8988T (cell line): ENCODE measurements at regions not wholly inside any gene's neighbourhood (a gene's known extent, or its start where the extent isn't known, plus 50 kb on each side); places are given as distances from the start of the nearest gene placed in this dataset.
A peak's percentile ranks its signal among the peaks of the same experiment; 100 is the strongest.

ENCODE experiments used
- DNase-seq: peaks from one replicate; pipeline ENCODE4 v3.0.0; 2011

GRCh38 chr18:2087877-2088673 is 483.2 kb downstream of the METTL4 start:
- no peak for DNase-seq

GRCh38 chr18:2089396-2089795 is 481.9 kb downstream of the METTL4 start:
- DNase-seq, result no peak

GRCh38 chr18:2091937-2092336 is 479.4 kb downstream of the METTL4 start:
- no peak for DNase-seq

GRCh38 chr18:2096551-2096950 is 474.8 kb downstream of the METTL4 start:
- no peak for DNase-seq

- DNase-seq, result no peak
Observed at GRCh38 chr18:2100694-2101213, 470.6 kb downstream of the METTL4 start.

- DNase-seq, result no peak
Observed at GRCh38 chr18:2102022-2102421, 469.3 kb downstream of the METTL4 start.

- no peak for DNase-seq
Observed at GRCh38 chr18:2103299-2103698, 468.0 kb downstream of the METTL4 start.

- DNase-seq, result peak; percentile 42
Observed at GRCh38 chr18:2104620-2105462, 466.5 kb downstream of the METTL4 start.

- DNase-seq, result no peak
Observed at GRCh38 chr18:2108591-2108990, 462.7 kb downstream of the METTL4 start.

- DNase-seq, result no peak
Observed at GRCh38 chr18:2111456-2111855, 459.8 kb downstream of the METTL4 start.

- no peak for DNase-seq
Observed at GRCh38 chr18:2112435-2113045, 458.8 kb downstream of the METTL4 start.

- DNase-seq, result no peak
Observed at GRCh38 chr18:2114289-2114688, 457.0 kb downstream of the METTL4 start.

GRCh38 chr18:2114765-2115164 is 456.5 kb downstream of the METTL4 start:
- DNase-seq, result no peak

- no peak for DNase-seq
Observed at GRCh38 chr18:2121224-2121623, 450.1 kb downstream of the METTL4 start.

GRCh38 chr18:2123077-2123476 is 448.2 kb downstream of the METTL4 start:
- no peak for DNase-seq

GRCh38 chr18:2134364-2134763 is 436.9 kb downstream of the METTL4 start:
- DNase-seq, result no peak

- DNase-seq, result no peak
Observed at GRCh38 chr18:2135309-2135708, 436.0 kb downstream of the METTL4 start.

GRCh38 chr18:2138552-2138951 is 432.8 kb downstream of the METTL4 start:
- DNase-seq, result no peak

- DNase-seq, result no peak
Observed at GRCh38 chr18:2139691-2140090, 431.6 kb downstream of the METTL4 start.

GRCh38 chr18:2143636-2144035 is 427.7 kb downstream of the METTL4 start:
- no peak for DNase-seq

GRCh38 chr18:2144811-2145210 is 426.5 kb downstream of the METTL4 start:
- DNase-seq, result no peak

GRCh38 chr18:2146092-2146491 is 425.2 kb downstream of the METTL4 start:
- no peak for DNase-seq

GRCh38 chr18:2146754-2147153 is 424.6 kb downstream of the METTL4 start:
- no peak for DNase-seq
